Adrenal gland (tissue), 5 donors: ENCODE measurements at regions not wholly inside any gene's neighbourhood (a gene's known extent, or its start where the extent isn't known, plus 50 kb on each side); places are given as distances from the start of the nearest gene placed in this dataset.

Source experiments
- CTCF ChIP-seq, 6 experiments: fragments of 450-650 bp in 4 of 6; fragments of 200-600 bp in 2 of 6; sonication (generic) in 1 of 6; IDR thresholded peaks; 1 replicate in 5 of 6; 2 replicates in 1 of 6; pipeline versions ENCODE4 v1.5.1 to v1.8.0; 2016 to 2021; ENCODE audit warnings: antibody characterized with exemption in 6 of 6, mild to moderate bottlenecking in 2 of 6, moderate library complexity in 1 of 6
- POLR2A ChIP-seq, 2 donors: fragments of 450-650 bp; IDR thresholded peaks; one replicate each; pipeline ENCODE4 v1.6.1; 2017; ENCODE audit warnings: antibody characterized with exemption in 2 of 2, mild to moderate bottlenecking in 2 of 2, moderate library complexity in 1 of 2
- donor health status: DM: no; HTN: no; CAD: no.

DNA sequence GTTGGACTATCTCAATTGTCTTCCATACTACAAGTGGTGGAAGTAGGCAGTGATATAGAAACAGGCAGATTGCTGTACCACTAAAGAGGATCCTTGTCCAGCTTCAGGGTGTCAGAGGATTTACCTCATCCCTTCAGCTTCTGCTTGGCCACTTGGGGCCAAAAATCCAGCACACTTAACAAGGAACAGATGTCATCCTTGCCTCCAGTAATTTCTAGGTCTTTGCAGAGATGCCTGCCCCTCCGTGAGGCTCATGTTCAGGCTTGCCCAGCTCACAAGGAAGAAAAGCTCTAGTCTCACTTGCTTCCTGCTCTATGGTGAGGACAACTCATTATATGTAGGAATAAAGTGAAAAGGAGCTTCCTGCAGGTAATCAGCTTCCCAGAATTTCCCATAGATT lies 510.3 kb downstream of the EPHA3 start:
- no peak for TF ChIP-seq POLR2A (IDR thresholded peaks at IDR 0.05)
- TF ChIP-seq CTCF (IDR thresholded peaks at IDR 0.05): no peak
